ENCODE measurements at regions not wholly inside any gene's neighbourhood (a gene's known extent, or its start where the extent isn't known, plus 50 kb on each side); places are given as distances from the start of the nearest gene placed in this dataset.

- WGBS, 2 donors, result 88 to 93% methylated on average over 4 of the region's 4 CpGs
- Histone ChIP-seq H3K9me3 (peaks cover 0 to 6% (median 0%) of the 10 kb centered on the region in 3 donors), H3K4me3 (no peak overlapping the region), H3K27ac (no peak overlapping the region), H3K36me3 (replicated peaks in 1 of 2; ENCODE audit: insufficient read depth in 1 of 2, low read depth in 2 of 2) (no peaks in the 10 kb centered on the region), H3K27me3 (no peaks in the 10 kb centered on the region), H3K4me1 (peaks cover 3% of the 10 kb centered on the region)
- TF ChIP-seq POLR2A (IDR thresholded peaks at IDR 0.05) (no peak), CTCF (IDR thresholded peaks at IDR 0.05) (no peak)
- no peak for DNase-seq
- ATAC-seq, result no peak
- intact Hi-C loops (cut with DNase I), result no loop called here
These were observed 913.9 kb downstream of the BRINP3 start for GRCh38 chr1:189563784-189564183.

DNA sequence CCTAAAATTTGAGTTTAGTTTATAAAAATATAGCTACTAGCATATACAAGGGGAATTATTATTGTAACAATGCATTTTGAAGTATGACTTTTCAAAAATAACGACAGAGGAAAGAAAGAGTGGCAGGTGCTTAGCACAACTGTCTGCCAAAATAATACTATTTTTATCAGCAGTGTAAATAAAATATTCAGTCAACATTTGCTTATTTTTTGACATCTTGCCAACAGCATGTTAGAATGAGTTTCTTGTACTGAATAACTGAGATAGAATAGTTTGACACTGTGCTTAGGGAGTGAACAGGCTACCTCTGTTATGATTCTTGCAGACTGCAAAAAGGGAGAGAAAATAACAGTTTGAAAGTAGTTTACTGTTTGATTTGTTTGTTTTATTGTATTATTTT lies 909.8 kb downstream of the BRINP3 start:
- 2 to 6% methylated on average over 1 of the region's 1 CpG for WGBS, 2 donors
- Histone ChIP-seq H3K4me1 (peaks cover 3% of the 10 kb centered on the region), H3K27me3 (no peaks in the 10 kb centered on the region), H3K36me3 (replicated peaks in 1 of 2; ENCODE audit: insufficient read depth in 1 of 2, low read depth in 2 of 2) (no peaks in the 10 kb centered on the region), H3K27ac (no peak overlapping the region), H3K4me3 (no peak overlapping the region), H3K9me3 (peaks cover 0 to 6% (median 0%) of the 10 kb centered on the region in 3 donors)
- DNase-seq (no peak), ATAC-seq (peak; percentile 42)
- TF ChIP-seq POLR2A (IDR thresholded peaks at IDR 0.05) (no peak), CTCF (IDR thresholded peaks at IDR 0.05) (no peak)
- intact Hi-C loops (cut with DNase I), result no loop called here

- TF ChIP-seq POLR2A (IDR thresholded peaks at IDR 0.05), result no peak
- TF ChIP-seq CTCF (IDR thresholded peaks at IDR 0.05), result no peak
- Histone ChIP-seq H3K4me1 (no peaks in the 10 kb centered on the region), H3K27me3 (no peaks in the 10 kb centered on the region), H3K27ac (no peak overlapping the region), H3K9me3 (no peaks in the 10 kb centered on the region), H3K4me3 (no peak overlapping the region), H3K36me3 (replicated peaks in 1 of 2; ENCODE audit: insufficient read depth in 1 of 2, low read depth in 2 of 2) (no peaks in the 10 kb centered on the region)
- intact Hi-C loops (cut with DNase I), result no loop called here
- no peak for ATAC-seq
- 36 to 46% methylated on average over 1 of the region's 1 CpG for WGBS, 2 donors
- no peak for DNase-seq
These were observed 881.5 kb downstream of the BRINP3 start for GRCh38 chr1:189596197-189596596.

DNA sequence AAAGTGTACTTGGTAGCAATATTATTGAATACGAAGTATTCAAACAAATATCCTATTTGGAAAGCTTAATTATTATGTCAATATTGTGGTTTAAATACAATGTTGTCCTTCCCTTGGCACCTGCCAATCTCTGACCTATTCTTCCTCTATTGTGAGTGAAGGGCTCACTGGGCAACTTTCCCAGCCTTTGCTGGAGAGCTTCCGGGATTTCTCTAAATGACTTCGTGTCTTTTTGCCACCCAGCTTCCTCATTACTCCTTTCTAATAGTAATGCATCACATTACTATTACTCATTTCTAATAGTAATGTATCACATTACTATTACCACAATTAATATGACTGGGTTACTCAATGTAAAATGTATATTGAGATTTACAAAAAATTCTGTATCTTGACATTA lies 880.6 kb downstream of the BRINP3 start:
- TF ChIP-seq POLR2A (IDR thresholded peaks at IDR 0.05), result no peak
- no peak for TF ChIP-seq CTCF (IDR thresholded peaks at IDR 0.05)
- Histone ChIP-seq H3K4me1 (no peaks in the 10 kb centered on the region), H3K36me3 (replicated peaks in 1 of 2; ENCODE audit: insufficient read depth in 1 of 2, low read depth in 2 of 2) (no peaks in the 10 kb centered on the region), H3K9me3 (no peaks in the 10 kb centered on the region), H3K27me3 (no peaks in the 10 kb centered on the region), H3K27ac (no peak overlapping the region), H3K4me3 (no peak overlapping the region)
- 33 to 36% methylated on average over 3 of the region's 3 CpGs for WGBS, 2 donors
- intact Hi-C loops (cut with DNase I), result no loop called here
- DNase-seq, result no peak
- ATAC-seq, result no peak

GRCh38 chr1:189605226-189605625 lies 872.4 kb downstream of the BRINP3 start:
- ATAC-seq, result no peak
- no peaks in the 10 kb centered on the region for H3K27me3 ChIP-seq
- no peak for DNase-seq
- 22 to 27% methylated on average over 2 of the region's 2 CpGs for WGBS, 2 donors
- no peaks in the 10 kb centered on the region for H3K9me3 ChIP-seq
- intact Hi-C loops (cut with DNase I), result no loop called here
- no peak overlapping the region for H3K4me3 ChIP-seq
- no peaks in the 10 kb centered on the region for H3K36me3 ChIP-seq (replicated peaks in 1 of 2; ENCODE audit: insufficient read depth in 1 of 2, low read depth in 2 of 2)
- H3K4me1 ChIP-seq, result no peaks in the 10 kb centered on the region
- TF ChIP-seq CTCF (IDR thresholded peaks at IDR 0.05) (no peak), POLR2A (IDR thresholded peaks at IDR 0.05) (no peak)
- no peak overlapping the region for H3K27ac ChIP-seq

Measured in body of pancreas (tissue), 4 donors.